Suprapubic skin (tissue), 4 donors: ENCODE measurements at regions not wholly inside any gene's neighbourhood (a gene's known extent, or its start where the extent isn't known, plus 50 kb on each side); places are given as distances from the start of the nearest gene placed in this dataset.

ENCODE experiments used
- DNase-seq, 2 donors: peaks; one replicate each; pipeline ENCODE4 v3.0.0-alpha.2; 2019; ENCODE audit warnings: low spot score in 2 of 2
- H3K27ac ChIP-seq: fragments of 200-600 bp; sonication (generic); one replicate; pipeline ENCODE4 v1.5.1; 2019
- H3K27me3 ChIP-seq: fragments of 200-600 bp; sonication (generic); one replicate; pipeline ENCODE4 v1.5.1; 2019
- H3K36me3 ChIP-seq: fragments of 200-600 bp; sonication (generic); one replicate; pipeline ENCODE4 v1.5.1; 2019
- H3K4me1 ChIP-seq: fragments of 200-600 bp; sonication (generic); one replicate; pipeline ENCODE4 v1.5.1; 2019
- H3K4me3 ChIP-seq: fragments of 200-600 bp; sonication (generic); one replicate; pipeline ENCODE4 v1.5.1; 2019; ENCODE audit warnings: mild to moderate bottlenecking
- H3K9me3 ChIP-seq: fragments of 200-600 bp; sonication (generic); one replicate; pipeline ENCODE4 v1.5.1; 2019
- EP300 ChIP-seq: sonication (generic); formaldehyde crosslinking; IDR thresholded peaks from one replicate; pipeline ENCODE4 v1.6.1; 2017; ENCODE audit warnings: antibody characterized with exemption
- POLR2A ChIP-seq, 2 donors: fragments of 450-650 bp; IDR thresholded peaks; one replicate each; pipeline ENCODE4 v1.6.1; 2017; ENCODE audit warnings: antibody characterized with exemption in 2 of 2, mild to moderate bottlenecking in 2 of 2, moderate library complexity in 2 of 2
- POLR2AphosphoS5 ChIP-seq, 3 donors: sonication (generic); formaldehyde crosslinking; IDR thresholded peaks; one replicate each; pipeline ENCODE4 v1.6.1; 2017; ENCODE audit warnings: antibody characterized with exemption in 3 of 3
- WGBS: methylation state at CpG from one replicate; pipeline ENCODE4 v1.1.5; 2018; 5-methylcytosine and 5-hydroxymethylcytosine counted together
- TF ChIP-seq, protein P1 (sequence below), 2 donors: fragments of 200-600 bp in 1 of 2; fragments of 450-650 bp in 1 of 2; sonication (generic) in 1 of 2; IDR thresholded peaks; one replicate each; pipeline ENCODE4 v1.5.1; 2016 to 2019; ENCODE audit warnings: antibody characterized with exemption in 2 of 2, mild to moderate bottlenecking in 1 of 2, moderate library complexity in 1 of 2

DNA sequence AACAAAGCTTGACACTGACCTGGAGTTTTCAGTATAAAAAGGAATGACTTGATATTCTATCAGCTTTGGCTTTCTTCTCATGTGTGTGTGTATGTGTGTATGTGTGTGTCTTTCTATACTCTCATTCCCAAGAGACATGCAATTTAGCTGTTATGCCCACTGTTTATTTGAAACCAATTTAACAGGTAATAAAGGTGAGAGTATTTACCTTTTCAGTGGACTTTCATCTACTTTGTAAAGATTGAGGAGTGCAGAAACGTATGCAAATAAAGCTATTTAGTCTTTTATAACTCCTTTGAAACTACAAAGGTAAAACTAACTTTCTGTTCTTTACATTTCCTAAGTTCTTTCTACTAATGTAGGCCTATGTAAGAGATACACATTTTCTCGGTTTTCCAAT, 103.5 kb upstream of the HS3ST5 start:
- Histone ChIP-seq H3K4me1 (no peaks in the 10 kb centered on the region), H3K4me3 (no peak overlapping the region), H3K36me3 (no peaks in the 10 kb centered on the region), H3K9me3 (no peaks in the 10 kb centered on the region), H3K27ac (no peak overlapping the region), H3K27me3 (no peaks in the 10 kb centered on the region)
- WGBS, result 69% methylated on average over 2 of the region's 2 CpGs
- DNase-seq, result no peak
- no peak for TF ChIP-seq EP300

DNA sequence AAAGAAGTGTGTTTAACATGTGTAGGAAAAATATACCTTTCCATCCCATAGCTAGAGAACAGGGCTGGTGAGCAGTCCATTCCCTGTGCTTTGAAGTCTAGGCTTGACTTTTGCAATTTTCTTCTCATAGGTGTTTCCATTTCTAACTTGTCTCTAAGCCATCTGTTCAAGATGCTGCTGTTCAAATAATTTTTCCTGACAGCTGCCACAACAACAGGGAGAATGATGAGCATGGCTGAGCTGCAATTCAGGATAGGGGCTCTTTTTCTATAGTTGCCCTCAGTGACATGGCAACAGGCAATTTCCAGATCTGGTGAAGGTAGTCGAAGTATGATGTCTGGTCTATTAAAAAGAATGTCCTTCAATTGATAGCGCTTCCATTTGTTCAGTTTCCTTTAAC, 103.0 kb upstream of the HS3ST5 start:
- Histone ChIP-seq H3K36me3 (no peaks in the 10 kb centered on the region), H3K4me1 (no peaks in the 10 kb centered on the region), H3K27ac (no peak overlapping the region), H3K27me3 (no peaks in the 10 kb centered on the region), H3K9me3 (no peaks in the 10 kb centered on the region), H3K4me3 (no peak overlapping the region)
- DNase-seq, result no peak
- 83% methylated on average over 2 of the region's 2 CpGs for WGBS
- TF ChIP-seq POLR2AphosphoS5 (IDR thresholded peaks at IDR 0.05) (no peak), POLR2A (IDR thresholded peaks at IDR 0.05) (no peak), EP300 (no peak)
- TF ChIP-seq, protein P1, sequence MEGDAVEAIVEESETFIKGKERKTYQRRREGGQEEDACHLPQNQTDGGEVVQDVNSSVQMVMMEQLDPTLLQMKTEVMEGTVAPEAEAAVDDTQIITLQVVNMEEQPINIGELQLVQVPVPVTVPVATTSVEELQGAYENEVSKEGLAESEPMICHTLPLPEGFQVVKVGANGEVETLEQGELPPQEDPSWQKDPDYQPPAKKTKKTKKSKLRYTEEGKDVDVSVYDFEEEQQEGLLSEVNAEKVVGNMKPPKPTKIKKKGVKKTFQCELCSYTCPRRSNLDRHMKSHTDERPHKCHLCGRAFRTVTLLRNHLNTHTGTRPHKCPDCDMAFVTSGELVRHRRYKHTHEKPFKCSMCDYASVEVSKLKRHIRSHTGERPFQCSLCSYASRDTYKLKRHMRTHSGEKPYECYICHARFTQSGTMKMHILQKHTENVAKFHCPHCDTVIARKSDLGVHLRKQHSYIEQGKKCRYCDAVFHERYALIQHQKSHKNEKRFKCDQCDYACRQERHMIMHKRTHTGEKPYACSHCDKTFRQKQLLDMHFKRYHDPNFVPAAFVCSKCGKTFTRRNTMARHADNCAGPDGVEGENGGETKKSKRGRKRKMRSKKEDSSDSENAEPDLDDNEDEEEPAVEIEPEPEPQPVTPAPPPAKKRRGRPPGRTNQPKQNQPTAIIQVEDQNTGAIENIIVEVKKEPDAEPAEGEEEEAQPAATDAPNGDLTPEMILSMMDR (IDR thresholded peaks at IDR 0.05), result no peak

DNA sequence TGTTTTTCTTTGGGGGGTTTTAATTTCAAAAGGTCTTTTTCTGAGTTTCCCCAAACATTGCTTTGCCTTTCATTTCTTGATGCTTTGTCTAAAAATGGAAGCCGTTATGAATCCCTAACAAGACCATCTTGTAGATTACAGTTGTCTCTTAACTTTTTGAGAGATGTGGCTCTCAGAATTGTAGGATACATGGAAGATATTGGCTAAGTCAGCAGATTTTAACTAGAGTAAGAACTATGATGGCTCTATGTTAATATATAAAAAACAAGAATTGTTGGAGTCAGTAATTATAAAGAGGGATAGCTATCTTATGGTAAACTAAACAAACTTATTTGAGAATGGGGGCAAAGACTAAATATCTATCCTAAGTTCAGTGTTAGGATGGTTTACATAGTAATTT, 96.6 kb upstream of the HS3ST5 start:
- H3K36me3 ChIP-seq, result no peaks in the 10 kb centered on the region
- H3K4me1 ChIP-seq, result no peaks in the 10 kb centered on the region
- DNase-seq, result no peak
- no peaks in the 10 kb centered on the region for H3K9me3 ChIP-seq
- WGBS, result 86% methylated on average over 1 of the region's 1 CpG
- no peak overlapping the region for H3K27ac ChIP-seq
- H3K27me3 ChIP-seq, result no peaks in the 10 kb centered on the region
- no peak overlapping the region for H3K4me3 ChIP-seq
- TF ChIP-seq POLR2A (IDR thresholded peaks at IDR 0.05), result no peak
- TF ChIP-seq, protein P1 (IDR thresholded peaks at IDR 0.05), result no peak
- no peak for TF ChIP-seq EP300
- TF ChIP-seq POLR2AphosphoS5 (IDR thresholded peaks at IDR 0.05), result no peak

DNA sequence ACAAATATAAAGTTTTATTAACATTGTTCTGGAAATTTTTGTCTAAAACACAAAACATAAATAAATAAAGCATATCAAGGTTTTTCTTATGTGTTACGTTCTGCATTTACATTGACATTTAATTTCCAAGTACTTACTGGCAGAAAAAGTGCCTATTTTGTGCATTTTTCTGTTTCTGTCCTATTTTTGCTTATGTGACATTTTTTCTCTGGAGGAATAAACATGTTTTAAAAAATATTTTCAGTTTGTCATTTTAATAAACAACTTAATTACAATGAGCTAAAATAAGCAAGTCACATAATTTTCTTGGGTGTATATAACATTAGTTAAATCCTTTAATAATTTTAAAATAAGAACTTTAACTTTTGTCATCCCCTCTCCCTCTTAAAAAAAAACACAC, 94.4 kb upstream of the HS3ST5 start:
- Histone ChIP-seq H3K4me1 (no peaks in the 10 kb centered on the region), H3K4me3 (no peak overlapping the region), H3K36me3 (no peaks in the 10 kb centered on the region), H3K9me3 (no peaks in the 10 kb centered on the region), H3K27ac (no peak overlapping the region), H3K27me3 (no peaks in the 10 kb centered on the region)
- WGBS, result 86% methylated on average over 1 of the region's 1 CpG
- no peak for DNase-seq
- no peak for TF ChIP-seq EP300
- TF ChIP-seq, protein P1 (IDR thresholded peaks at IDR 0.05), result no peak
- no peak for TF ChIP-seq POLR2AphosphoS5 (IDR thresholded peaks at IDR 0.05)
- no peak for TF ChIP-seq POLR2A (IDR thresholded peaks at IDR 0.05)

DNA sequence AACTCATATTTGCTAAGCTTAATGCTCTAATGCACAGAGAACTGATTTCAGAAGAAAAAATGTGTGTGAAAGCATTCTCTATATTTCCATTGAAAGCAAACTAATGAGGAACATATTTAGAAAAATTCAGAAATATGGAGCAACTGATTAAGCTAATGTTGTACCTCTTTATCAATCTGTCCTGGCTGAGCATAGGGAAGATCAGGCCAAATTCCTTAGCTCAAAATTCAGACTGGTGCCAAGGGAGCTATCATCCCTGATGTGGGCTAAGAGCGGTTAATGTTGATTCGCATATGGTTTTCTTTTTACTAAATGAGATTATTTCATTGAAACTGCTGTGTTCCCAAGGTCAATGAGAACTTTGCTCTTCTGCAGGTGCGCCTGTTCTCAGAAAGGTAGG, 93.9 kb upstream of the HS3ST5 start:
- Histone ChIP-seq H3K4me3 (no peak overlapping the region), H3K27ac (no peak overlapping the region), H3K27me3 (no peaks in the 10 kb centered on the region), H3K4me1 (no peaks in the 10 kb centered on the region), H3K9me3 (no peaks in the 10 kb centered on the region), H3K36me3 (no peaks in the 10 kb centered on the region)
- TF ChIP-seq POLR2AphosphoS5 (IDR thresholded peaks at IDR 0.05) (no peak), EP300 (no peak), POLR2A (IDR thresholded peaks at IDR 0.05) (no peak)
- TF ChIP-seq, protein P1 (IDR thresholded peaks at IDR 0.05), result no peak
- WGBS, result 88% methylated on average over 3 of the region's 3 CpGs
- no peak for DNase-seq

DNA sequence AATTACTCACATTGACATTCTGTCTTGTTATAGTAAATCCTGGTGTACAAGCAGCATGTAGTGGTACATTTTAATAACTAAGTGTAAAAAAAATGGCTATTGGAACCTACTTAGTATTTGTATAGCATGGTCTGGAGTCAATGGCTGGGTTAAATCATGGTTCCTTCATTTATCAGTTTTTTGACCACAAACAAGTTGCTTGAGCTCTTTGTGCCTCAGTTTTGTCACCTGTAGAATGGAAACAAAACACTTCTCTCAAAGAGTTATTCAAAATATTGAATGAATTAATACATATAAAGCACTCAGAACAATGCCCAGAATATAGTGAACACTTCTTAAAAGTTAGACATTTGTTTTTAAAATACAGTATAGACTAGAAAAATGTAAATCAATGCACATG, 93.2 kb upstream of the HS3ST5 start:
- Histone ChIP-seq H3K4me1 (no peaks in the 10 kb centered on the region), H3K27me3 (no peaks in the 10 kb centered on the region), H3K36me3 (no peaks in the 10 kb centered on the region), H3K9me3 (no peaks in the 10 kb centered on the region), H3K4me3 (no peak overlapping the region), H3K27ac (no peak overlapping the region)
- TF ChIP-seq EP300 (no peak), POLR2AphosphoS5 (IDR thresholded peaks at IDR 0.05) (no peak), POLR2A (IDR thresholded peaks at IDR 0.05) (no peak)
- TF ChIP-seq, protein P1 (IDR thresholded peaks at IDR 0.05), result no peak
- DNase-seq, result no peak
